ENCODE measurements at regions not wholly inside any gene's neighbourhood (a gene's known extent, or its start where the extent isn't known, plus 50 kb on each side); places are given as distances from the start of the nearest gene placed in this dataset.

DNA sequence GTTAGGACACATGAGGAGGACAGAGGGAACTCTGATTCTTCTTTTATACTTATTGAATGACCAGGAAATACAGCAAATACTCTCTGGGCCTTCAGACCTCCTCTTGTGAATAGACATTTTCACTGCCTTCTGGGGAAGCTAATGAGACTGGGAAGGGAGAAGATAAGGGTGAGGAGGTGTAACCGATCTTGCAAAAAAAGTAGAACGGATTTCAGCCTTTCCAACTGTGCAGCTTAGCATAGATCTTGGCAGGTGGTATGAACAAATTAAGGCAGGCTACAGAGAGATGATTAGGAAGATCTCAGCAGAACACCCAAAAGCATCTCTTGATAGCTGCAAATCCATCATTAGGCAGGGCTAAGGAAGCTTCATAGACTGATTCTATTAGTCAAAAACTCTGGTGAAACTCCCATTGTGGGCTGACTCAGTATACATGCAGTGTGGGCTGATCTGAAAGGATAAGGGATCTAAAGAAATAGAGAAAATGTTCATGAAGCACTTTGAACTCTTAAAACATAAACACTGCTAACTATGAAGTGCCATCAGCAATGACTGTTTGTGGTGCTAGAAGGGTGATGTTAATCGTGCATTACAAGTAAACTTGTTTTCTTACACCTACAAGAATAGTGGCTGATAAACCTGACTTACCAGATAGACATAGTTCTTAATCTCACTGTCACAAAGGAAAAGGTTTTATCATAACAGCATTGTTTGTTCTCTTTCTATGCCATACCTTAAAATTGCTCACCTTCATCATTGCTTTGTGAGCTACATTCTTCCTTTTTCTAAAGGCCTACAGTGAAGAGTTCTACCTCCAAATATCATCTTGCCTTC lies 85.5 kb upstream of the PALMD start:
- POLR2A ChIA-PET (ENCODE audit: partially characterized antibody), result no interaction called here
- intact Hi-C loops (cut with micrococcal nuclease), result no loop called here
- CTCF ChIA-PET (ENCODE audit: partially characterized antibody), result no interaction called here

DNA sequence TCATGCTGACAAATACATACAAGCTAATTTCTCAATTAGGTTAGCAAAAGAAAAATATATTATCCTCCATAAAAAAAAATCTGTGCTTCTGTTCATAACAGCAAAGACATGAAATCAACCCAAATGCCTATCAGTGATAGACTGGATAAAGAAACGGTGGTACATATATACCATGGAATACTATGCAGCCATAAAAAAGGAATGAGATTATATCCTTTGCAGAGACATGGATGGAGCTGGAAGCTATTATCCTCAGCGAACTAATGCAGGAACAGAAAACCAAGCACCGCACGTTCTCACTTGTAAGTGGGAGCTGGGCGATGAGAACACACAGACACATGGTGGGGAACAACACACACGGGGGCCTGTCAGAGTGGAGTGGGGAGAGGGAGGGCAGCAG lies 84.0 kb upstream of the PALMD start:
- intact Hi-C loops (cut with micrococcal nuclease), result no loop called here
- ChIA-PET POLR2A (ENCODE audit: partially characterized antibody) (no interaction called here), CTCF (ENCODE audit: partially characterized antibody) (no interaction called here)
- H3K9me3 ChIP-seq (ENCODE audit: control insufficient read depth in 1 of 2, low read length in 2 of 2), result no peaks in the 10 kb centered on the region
- Mint-ChIP-seq H3K4me1 (no peaks in the 10 kb centered on the region), H3K9me3 (peaks cover 0 to 12% (median 2%) of the 10 kb centered on the region in 8 donors), H3K27ac (no peak overlapping the region), H3K4me3 (no peak overlapping the region), H3K36me3 (no peaks in the 10 kb centered on the region), H3K27me3 (peaks cover 1 to 2% of the 10 kb centered on the region in 2 donors)
- no peaks in the 10 kb centered on the region for H3K4me1 ChIP-seq (ENCODE audit: insufficient read depth, low read length)
- H3K27me3 ChIP-seq (ENCODE audit: insufficient read depth, low read length), result no peaks in the 10 kb centered on the region
- no peaks in the 10 kb centered on the region for H3K36me3 ChIP-seq (ENCODE audit: insufficient read depth, low read length)
- no peak for DNase-seq
- no peak overlapping the region for H3K4me3 ChIP-seq (ENCODE audit: low read length in 2 of 2)
- no peak overlapping the region for H3K27ac ChIP-seq (ENCODE audit: low read depth, low read length)

More for the DNA sequence above, 85.5 kb upstream of the PALMD start:
- no peak overlapping the region for H3K4me3 ChIP-seq (ENCODE audit: low read length in 2 of 2)
- Mint-ChIP-seq H3K36me3 (no peaks in the 10 kb centered on the region), H3K9me3 (peaks cover 0 to 12% (median 2%) of the 10 kb centered on the region in 8 donors), H3K4me3 (no peak overlapping the region), H3K27me3 (peaks cover 0 to 1% of the 10 kb centered on the region in 2 donors), H3K4me1 (no peaks in the 10 kb centered on the region), H3K27ac (no peak overlapping the region)
- H3K36me3 ChIP-seq (ENCODE audit: insufficient read depth, low read length), result no peaks in the 10 kb centered on the region
- DNase-seq, result no peak
- H3K27ac ChIP-seq (ENCODE audit: low read depth, low read length), result no peak overlapping the region
- H3K27me3 ChIP-seq (ENCODE audit: insufficient read depth, low read length), result no peaks in the 10 kb centered on the region
- H3K9me3 ChIP-seq (ENCODE audit: control insufficient read depth in 1 of 2, low read length in 2 of 2), result no peaks in the 10 kb centered on the region
- H3K4me1 ChIP-seq (ENCODE audit: insufficient read depth, low read length), result no peaks in the 10 kb centered on the region

DNA sequence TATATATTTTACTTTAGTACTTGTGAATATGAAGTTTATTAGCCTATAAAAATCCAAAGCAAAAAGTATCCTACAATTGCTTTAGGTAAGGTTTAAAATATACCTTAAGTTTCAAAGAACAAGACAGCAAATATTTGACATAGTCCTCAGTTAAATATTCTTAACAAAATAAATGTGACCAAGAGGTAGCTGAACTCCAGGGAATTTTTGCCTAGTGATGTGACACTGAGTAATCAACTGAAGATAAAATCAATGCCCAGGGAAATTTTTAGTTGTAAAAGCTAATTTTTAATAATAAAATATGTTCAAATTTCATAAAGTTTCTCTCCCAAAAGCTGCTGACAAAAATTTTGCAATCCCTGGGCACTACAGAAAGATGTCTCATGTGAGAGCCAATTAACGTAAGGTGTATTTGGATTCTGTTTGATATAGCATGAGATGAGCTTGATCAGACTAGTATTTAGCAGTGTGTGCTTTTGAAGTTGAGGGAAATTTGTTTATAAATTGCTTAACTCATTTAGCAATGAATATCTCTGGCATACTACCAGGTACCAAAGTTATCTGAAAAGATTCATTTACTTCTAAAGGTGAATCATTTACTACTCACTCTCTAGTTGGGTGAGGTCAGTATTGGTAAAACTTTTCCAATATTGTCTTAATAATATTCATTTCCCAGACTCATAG lies 80.2 kb upstream of the PALMD start:
- H3K4me3 ChIP-seq (ENCODE audit: low read length in 2 of 2), result no peak overlapping the region
- no peak for DNase-seq
- H3K9me3 ChIP-seq (ENCODE audit: control insufficient read depth in 1 of 2, low read length in 2 of 2), result no peaks in the 10 kb centered on the region
- CTCF ChIA-PET (ENCODE audit: partially characterized antibody), result no interaction called here
- Mint-ChIP-seq H3K9me3 (peaks cover 0 to 10% (median 2%) of the 10 kb centered on the region in 8 donors), H3K27me3 (peaks cover 2% of the 10 kb centered on the region in 2 donors), H3K36me3 (no peaks in the 10 kb centered on the region), H3K27ac (no peak overlapping the region), H3K4me1 (no peaks in the 10 kb centered on the region), H3K4me3 (no peak overlapping the region)
- no peaks in the 10 kb centered on the region for H3K36me3 ChIP-seq (ENCODE audit: insufficient read depth, low read length)
- no peaks in the 10 kb centered on the region for H3K4me1 ChIP-seq (ENCODE audit: insufficient read depth, low read length)
- POLR2A ChIA-PET (ENCODE audit: partially characterized antibody), result no interaction called here
- H3K27ac ChIP-seq (ENCODE audit: low read depth, low read length), result no peak overlapping the region
- intact Hi-C loops (cut with micrococcal nuclease), result no loop called here
- H3K27me3 ChIP-seq (ENCODE audit: insufficient read depth, low read length), result no peaks in the 10 kb centered on the region

DNA sequence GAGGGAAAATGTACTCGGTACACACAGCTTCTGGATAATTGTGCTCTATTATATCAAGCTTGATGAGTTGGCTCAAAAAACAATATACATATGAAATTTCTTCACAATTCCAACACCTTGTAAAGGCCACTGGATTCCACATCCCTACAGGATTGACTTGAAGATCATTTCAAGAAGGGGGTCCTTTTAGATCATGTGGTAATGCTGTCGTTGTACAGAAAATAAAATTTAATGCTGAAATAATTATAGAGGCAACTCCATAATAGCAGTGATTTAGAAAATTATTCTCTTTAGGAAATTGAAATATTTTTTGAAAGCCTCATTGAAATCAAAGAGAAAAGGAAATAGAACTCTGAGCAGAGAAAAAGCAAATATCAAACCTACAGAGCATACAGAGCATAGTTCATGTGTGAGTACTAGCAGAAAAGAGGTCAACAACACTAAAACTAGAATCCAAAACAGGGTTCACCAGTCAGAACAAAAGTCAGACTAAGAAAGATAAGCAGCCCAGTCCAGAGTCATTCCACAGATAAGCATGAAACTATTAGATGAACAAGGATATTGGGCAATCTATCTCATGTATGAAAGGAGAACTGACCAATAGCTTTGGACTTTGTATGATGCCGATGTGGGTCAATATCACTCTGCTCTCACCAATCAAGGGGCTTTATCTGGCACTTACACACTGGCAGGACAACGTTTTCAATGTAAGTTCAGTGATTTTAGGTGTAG lies 79.5 kb upstream of the PALMD start:
- H3K27ac Mint-ChIP-seq, result no peak overlapping the region
- Histone ChIP-seq H3K27me3 (ENCODE audit: insufficient read depth, low read length) (no peaks in the 10 kb centered on the region), H3K27ac (ENCODE audit: low read depth, low read length) (no peak overlapping the region), H3K36me3 (ENCODE audit: insufficient read depth, low read length) (no peaks in the 10 kb centered on the region), H3K4me1 (ENCODE audit: insufficient read depth, low read length) (no peaks in the 10 kb centered on the region), H3K9me3 (ENCODE audit: control insufficient read depth in 1 of 2, low read length in 2 of 2) (no peaks in the 10 kb centered on the region), H3K4me3 (ENCODE audit: low read length in 2 of 2) (no peak overlapping the region)
- ChIA-PET POLR2A (ENCODE audit: partially characterized antibody) (no interaction called here), CTCF (ENCODE audit: partially characterized antibody) (no interaction called here)
- no peaks in the 10 kb centered on the region for H3K36me3 Mint-ChIP-seq
- H3K4me1 Mint-ChIP-seq, result no peaks in the 10 kb centered on the region
- no peak overlapping the region for H3K4me3 Mint-ChIP-seq
- peaks cover 2% of the 10 kb centered on the region in 2 donors for H3K27me3 Mint-ChIP-seq
- intact Hi-C loops (cut with micrococcal nuclease), result no loop called here
- peaks cover 0 to 10% (median 1%) of the 10 kb centered on the region in 8 donors for H3K9me3 Mint-ChIP-seq
- DNase-seq, result no peak

DNA sequence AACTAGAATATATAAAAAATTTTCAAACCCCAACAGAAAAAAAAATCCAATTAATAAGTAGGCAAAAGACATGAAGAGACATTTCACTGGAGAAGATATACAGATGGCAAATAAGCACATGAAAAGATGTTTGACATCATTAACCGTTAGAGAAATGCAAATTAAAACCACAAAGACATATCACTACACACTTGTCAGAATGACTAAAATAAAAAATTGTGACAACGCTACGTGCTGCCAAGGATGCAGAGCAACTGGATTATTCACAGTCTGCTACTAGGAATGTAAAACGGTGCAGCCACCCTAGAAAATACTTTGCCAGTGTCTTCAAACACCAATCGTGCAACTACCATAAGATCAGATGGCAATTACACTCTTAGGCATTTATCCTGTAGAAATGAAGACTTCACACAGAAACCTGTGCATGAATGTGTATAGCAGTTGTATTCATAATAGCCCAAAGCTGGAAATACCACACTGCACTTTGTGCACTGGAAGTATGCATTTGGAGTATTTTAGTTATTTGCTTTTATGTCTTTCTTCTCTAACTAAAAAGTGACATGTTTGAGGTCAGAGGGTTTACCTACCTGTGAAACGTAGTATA lies 75.3 kb upstream of the PALMD start:
- H3K9me3 ChIP-seq (ENCODE audit: control insufficient read depth in 1 of 2, low read length in 2 of 2), result no peaks in the 10 kb centered on the region
- Mint-ChIP-seq H3K27ac (no peak overlapping the region), H3K27me3 (peaks cover 2% of the 10 kb centered on the region in 2 donors), H3K36me3 (no peaks in the 10 kb centered on the region), H3K9me3 (peaks cover 0 to 3% (median 0%) of the 10 kb centered on the region in 8 donors), H3K4me3 (no peak overlapping the region), H3K4me1 (no peaks in the 10 kb centered on the region)
- POLR2A ChIA-PET (ENCODE audit: partially characterized antibody), result no interaction called here
- H3K4me1 ChIP-seq (ENCODE audit: insufficient read depth, low read length), result no peaks in the 10 kb centered on the region
- H3K27ac ChIP-seq (ENCODE audit: low read depth, low read length), result no peak overlapping the region
- intact Hi-C loops (cut with micrococcal nuclease), result no loop called here
- no peak for DNase-seq
- CTCF ChIA-PET (ENCODE audit: partially characterized antibody), result no interaction called here
- no peaks in the 10 kb centered on the region for H3K27me3 ChIP-seq (ENCODE audit: insufficient read depth, low read length)
- H3K36me3 ChIP-seq (ENCODE audit: insufficient read depth, low read length), result no peaks in the 10 kb centered on the region
- no peak overlapping the region for H3K4me3 ChIP-seq (ENCODE audit: low read length in 2 of 2)

DNA sequence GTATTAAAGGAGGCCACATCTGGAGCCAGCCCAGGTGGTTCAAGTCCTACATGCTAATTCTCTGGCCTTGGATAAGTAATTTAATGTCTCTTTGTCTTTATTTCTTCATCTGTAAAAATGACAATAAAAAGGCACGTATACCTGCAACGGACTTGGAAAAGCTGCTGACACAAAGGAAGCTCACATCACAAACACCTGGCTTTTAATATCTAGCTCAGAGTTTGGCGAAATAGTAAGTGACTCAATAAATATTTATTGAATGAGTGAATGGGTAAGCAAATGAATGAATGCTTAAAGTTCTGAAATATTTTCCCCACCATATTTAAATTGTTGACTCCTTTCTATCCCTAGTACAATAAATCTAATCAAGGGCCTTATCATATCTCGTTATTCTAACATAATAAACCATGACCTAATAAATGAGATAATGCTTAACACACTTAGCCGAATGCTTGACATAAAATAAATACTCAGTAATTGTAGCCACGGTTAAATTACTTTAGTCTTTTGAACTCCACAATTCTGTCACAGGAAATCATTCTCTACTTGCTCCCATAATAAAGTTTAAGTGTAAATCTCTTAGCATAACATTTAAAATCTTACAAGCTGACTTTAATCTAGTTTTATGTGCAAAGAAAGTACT lies 74.7 kb upstream of the PALMD start:
- intact Hi-C loops (cut with micrococcal nuclease), result no loop called here
- Mint-ChIP-seq H3K4me1 (no peaks in the 10 kb centered on the region), H3K4me3 (no peak overlapping the region)

More for the DNA sequence above, 74.7 kb upstream of the PALMD start:
- no peak overlapping the region for H3K27ac Mint-ChIP-seq
- H3K27ac ChIP-seq (ENCODE audit: low read depth, low read length), result no peak overlapping the region
- H3K36me3 ChIP-seq (ENCODE audit: insufficient read depth, low read length), result no peaks in the 10 kb centered on the region
- H3K4me1 ChIP-seq (ENCODE audit: insufficient read depth, low read length), result no peaks in the 10 kb centered on the region
- CTCF ChIA-PET (ENCODE audit: partially characterized antibody), result no interaction called here
- DNase-seq, result no peak
- no peak overlapping the region for H3K4me3 ChIP-seq (ENCODE audit: low read length in 2 of 2)
- no peaks in the 10 kb centered on the region for H3K9me3 Mint-ChIP-seq
- no peaks in the 10 kb centered on the region for H3K9me3 ChIP-seq (ENCODE audit: control insufficient read depth in 1 of 2, low read length in 2 of 2)
- no peaks in the 10 kb centered on the region for H3K36me3 Mint-ChIP-seq
- H3K27me3 ChIP-seq (ENCODE audit: insufficient read depth, low read length), result no peaks in the 10 kb centered on the region
- peaks cover 0 to 2% of the 10 kb centered on the region in 2 donors for H3K27me3 Mint-ChIP-seq
- POLR2A ChIA-PET (ENCODE audit: partially characterized antibody), result no interaction called here

Data from CD4-positive, alpha-beta memory T cell (primary cell).